ENCODE measurements at regions not wholly inside any gene's neighbourhood (a gene's known extent, or its start where the extent isn't known, plus 50 kb on each side); places are given as distances from the start of the nearest gene placed in this dataset.

DNA sequence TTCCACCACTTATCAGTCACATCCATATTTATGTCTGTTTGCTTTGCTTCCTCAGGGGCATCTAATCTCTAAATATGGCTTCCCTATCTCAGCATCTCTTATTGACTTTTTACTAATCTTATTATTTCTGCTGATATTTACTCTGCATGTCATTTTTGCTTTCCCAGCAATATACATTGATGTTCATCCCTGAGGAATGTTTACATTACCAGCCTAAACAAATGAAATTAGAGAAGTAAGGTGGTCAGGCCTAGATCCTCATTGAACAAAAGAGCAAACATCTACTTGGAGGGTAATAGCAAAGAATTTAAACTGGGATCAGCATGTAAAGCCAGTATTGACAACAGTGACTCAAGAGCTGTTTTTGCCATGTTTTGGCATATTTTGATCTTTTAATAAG lies 546.4 kb downstream of the MMUT start:
- TF ChIP-seq, protein P1, sequence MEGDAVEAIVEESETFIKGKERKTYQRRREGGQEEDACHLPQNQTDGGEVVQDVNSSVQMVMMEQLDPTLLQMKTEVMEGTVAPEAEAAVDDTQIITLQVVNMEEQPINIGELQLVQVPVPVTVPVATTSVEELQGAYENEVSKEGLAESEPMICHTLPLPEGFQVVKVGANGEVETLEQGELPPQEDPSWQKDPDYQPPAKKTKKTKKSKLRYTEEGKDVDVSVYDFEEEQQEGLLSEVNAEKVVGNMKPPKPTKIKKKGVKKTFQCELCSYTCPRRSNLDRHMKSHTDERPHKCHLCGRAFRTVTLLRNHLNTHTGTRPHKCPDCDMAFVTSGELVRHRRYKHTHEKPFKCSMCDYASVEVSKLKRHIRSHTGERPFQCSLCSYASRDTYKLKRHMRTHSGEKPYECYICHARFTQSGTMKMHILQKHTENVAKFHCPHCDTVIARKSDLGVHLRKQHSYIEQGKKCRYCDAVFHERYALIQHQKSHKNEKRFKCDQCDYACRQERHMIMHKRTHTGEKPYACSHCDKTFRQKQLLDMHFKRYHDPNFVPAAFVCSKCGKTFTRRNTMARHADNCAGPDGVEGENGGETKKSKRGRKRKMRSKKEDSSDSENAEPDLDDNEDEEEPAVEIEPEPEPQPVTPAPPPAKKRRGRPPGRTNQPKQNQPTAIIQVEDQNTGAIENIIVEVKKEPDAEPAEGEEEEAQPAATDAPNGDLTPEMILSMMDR (IDR thresholded peaks at IDR 0.05): no peak
- no peak for TF ChIP-seq EP300 (IDR thresholded peaks at IDR 0.05; ENCODE audit: low read depth)
- no peak for TF ChIP-seq POLR2A (IDR thresholded peaks at IDR 0.05)
- no peak for TF ChIP-seq POLR2AphosphoS5 (IDR thresholded peaks at IDR 0.05)
- H3K27ac ChIP-seq: no peak overlapping the region
- H3K4me3 ChIP-seq: no peak overlapping the region
- no peaks in the 10 kb centered on the region for H3K36me3 ChIP-seq
- no peak for DNase-seq
- H3K27me3 ChIP-seq: no peaks in the 10 kb centered on the region
- in situ Hi-C loops (cut with MboI; ENCODE audit: low pct_ligation_motif_present in 1 of 4, low pct_unique_long_range_greater_than_20kb in 1 of 4, low sequenced_read_pairs in 3 of 4): no loop called here
- H3K4me1 ChIP-seq: no peaks in the 10 kb centered on the region
- intact Hi-C loops (cut with DNase I; ENCODE audit: low total_unique reads): no loop called here
- H3K9me3 ChIP-seq: no peaks in the 10 kb centered on the region

DNA sequence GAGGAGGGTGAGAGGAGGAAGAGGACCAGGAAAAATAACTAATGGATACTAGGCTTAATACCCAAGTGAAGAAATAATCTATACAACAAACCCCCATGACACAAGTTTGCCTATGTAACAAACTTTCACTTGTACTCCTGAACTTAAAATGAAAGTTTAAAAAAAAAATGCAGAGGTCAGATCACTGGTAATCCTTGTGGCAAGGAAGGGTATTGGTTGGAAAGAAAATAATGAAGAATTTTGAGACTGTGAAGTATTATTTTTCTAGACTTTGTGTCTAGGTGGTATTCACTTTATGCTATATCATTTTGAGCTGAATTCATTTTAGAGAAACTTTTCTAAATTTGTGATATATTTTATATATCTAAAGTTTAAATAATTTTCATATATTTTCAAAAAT lies 547.5 kb downstream of the MMUT start:
- H3K4me1 ChIP-seq: no peaks in the 10 kb centered on the region
- no peaks in the 10 kb centered on the region for H3K36me3 ChIP-seq
- no peaks in the 10 kb centered on the region for H3K27me3 ChIP-seq
- intact Hi-C loops (cut with DNase I; ENCODE audit: low total_unique reads) (no loop called here), in situ Hi-C loops (cut with MboI; ENCODE audit: low pct_ligation_motif_present in 1 of 4, low pct_unique_long_range_greater_than_20kb in 1 of 4, low sequenced_read_pairs in 3 of 4) (no loop called here)
- H3K9me3 ChIP-seq: no peaks in the 10 kb centered on the region
- DNase-seq: no peak
- no peak overlapping the region for H3K4me3 ChIP-seq
- TF ChIP-seq POLR2A (IDR thresholded peaks at IDR 0.05): no peak
- no peak for TF ChIP-seq POLR2AphosphoS5 (IDR thresholded peaks at IDR 0.05)
- no peak for TF ChIP-seq EP300 (IDR thresholded peaks at IDR 0.05; ENCODE audit: low read depth)
- TF ChIP-seq, protein P1 (IDR thresholded peaks at IDR 0.05): no peak
- no peak overlapping the region for H3K27ac ChIP-seq

DNA sequence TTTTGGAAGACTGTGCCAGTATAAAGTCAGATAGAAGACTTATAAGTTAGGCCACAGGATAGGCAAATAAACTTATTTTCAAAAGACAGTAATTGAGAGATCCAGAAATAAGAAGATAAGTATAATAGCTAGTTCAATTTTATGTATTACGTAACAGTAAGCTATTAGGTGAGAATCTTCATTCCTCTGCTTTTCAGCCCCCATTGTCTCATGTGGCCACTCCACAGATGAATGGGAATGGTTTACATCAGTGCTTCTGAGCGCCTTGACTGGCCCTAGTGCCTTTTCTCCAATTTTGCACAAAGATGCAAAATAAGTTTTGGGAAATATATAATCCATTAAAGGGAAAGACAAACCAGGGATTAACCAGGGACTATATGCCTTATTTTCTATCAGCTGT lies 550.5 kb downstream of the MMUT start:
- WGBS, 2 donors (ENCODE audit: low coverage in 1 of 2): 85 to 86% methylated on average over 2 of the region's 2 CpGs
- TF ChIP-seq, protein P1 (IDR thresholded peaks at IDR 0.05): no peak
- TF ChIP-seq POLR2AphosphoS5 (IDR thresholded peaks at IDR 0.05) (no peak), EP300 (IDR thresholded peaks at IDR 0.05; ENCODE audit: low read depth) (no peak), POLR2A (IDR thresholded peaks at IDR 0.05) (no peak)
- intact Hi-C loops (cut with DNase I; ENCODE audit: low total_unique reads): loop anchor here (5.0 kb wide), 1 partner anchor 780 kb away; no protein-coding TSS in a partner anchor
- no peak for DNase-seq
- Histone ChIP-seq H3K27ac (no peak overlapping the region), H3K4me3 (no peak overlapping the region), H3K36me3 (no peaks in the 10 kb centered on the region), H3K4me1 (no peaks in the 10 kb centered on the region), H3K27me3 (no peaks in the 10 kb centered on the region), H3K9me3 (no peaks in the 10 kb centered on the region)
- in situ Hi-C loops (cut with MboI; ENCODE audit: low pct_ligation_motif_present in 1 of 4, low pct_unique_long_range_greater_than_20kb in 1 of 4, low sequenced_read_pairs in 3 of 4): no loop called here

DNA sequence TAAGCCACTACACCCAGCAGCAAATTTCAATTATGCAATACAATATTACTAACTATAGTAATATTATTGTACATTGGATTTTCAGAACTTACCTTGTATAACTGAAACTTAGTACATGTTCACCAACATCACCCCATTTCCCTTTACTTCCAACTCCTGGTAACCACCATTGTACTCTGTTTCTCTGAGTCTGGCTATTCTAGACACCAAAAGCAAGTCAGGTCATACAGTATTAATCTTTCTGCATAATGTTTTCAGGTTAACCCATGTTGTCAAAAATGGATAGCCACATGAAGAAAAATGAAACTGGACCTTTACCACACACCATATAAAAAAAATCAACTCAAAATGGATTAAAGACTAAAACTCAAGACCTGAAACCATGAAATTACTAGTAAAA lies 558.2 kb downstream of the MMUT start:
- Histone ChIP-seq H3K4me3 (no peak overlapping the region), H3K36me3 (no peaks in the 10 kb centered on the region), H3K27me3 (no peaks in the 10 kb centered on the region), H3K4me1 (no peaks in the 10 kb centered on the region), H3K27ac (no peak overlapping the region), H3K9me3 (no peaks in the 10 kb centered on the region)
- no peak for DNase-seq
- intact Hi-C loops (cut with DNase I; ENCODE audit: low total_unique reads) (no loop called here), in situ Hi-C loops (cut with MboI; ENCODE audit: low pct_ligation_motif_present in 1 of 4, low pct_unique_long_range_greater_than_20kb in 1 of 4, low sequenced_read_pairs in 3 of 4) (no loop called here)
- TF ChIP-seq POLR2A (IDR thresholded peaks at IDR 0.05) (no peak), EP300 (IDR thresholded peaks at IDR 0.05; ENCODE audit: low read depth) (no peak)
- TF ChIP-seq, protein P1 (IDR thresholded peaks at IDR 0.05): no peak
